ENCODE measurements at regions not wholly inside any gene's neighbourhood (a gene's known extent, or its start where the extent isn't known, plus 50 kb on each side); places are given as distances from the start of the nearest gene placed in this dataset.
"Not testable (repeated sequence)": the region's sequence is repeated elsewhere in the genome, so short reads cannot be mapped to it uniquely, and the experiment has no call there.

GRCh38 chr6:105733556-105734162, 330.8 kb upstream of the PREP start:
- no peak for DNase-seq (ENCODE audit: low read depth in 4 of 4, low spot score in 1 of 4)

DNA sequence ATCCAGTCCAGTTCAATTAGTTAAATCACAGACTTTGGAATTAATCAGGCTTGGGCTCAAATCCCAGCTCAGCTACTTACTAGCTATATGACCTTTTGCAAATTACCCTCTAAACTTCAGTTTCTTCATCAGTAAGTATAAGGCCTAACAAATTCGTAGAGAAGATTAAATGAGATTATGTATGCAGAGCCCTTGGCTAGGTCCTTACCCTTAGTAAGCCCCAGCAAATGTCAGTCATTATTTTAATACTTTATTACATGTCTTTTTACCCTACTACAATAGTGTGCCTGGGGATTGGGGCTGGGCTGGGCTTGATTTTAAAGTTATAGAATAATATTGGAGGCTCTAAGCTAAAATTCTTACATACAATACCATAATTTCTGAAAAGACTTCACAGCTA, 326.1 kb upstream of the PREP start:
- no peak for DNase-seq (ENCODE audit: low read depth in 4 of 4, low spot score in 1 of 4)

GRCh38 chr6:105726902-105727655, 324.2 kb upstream of the PREP start:
- no peak for DNase-seq (ENCODE audit: low read depth in 4 of 4, low spot score in 1 of 4)

- no peak for DNase-seq (ENCODE audit: low read depth in 4 of 4, low spot score in 1 of 4)
Observed at GRCh38 chr6:105714846-105715245, 312.0 kb upstream of the PREP start.

DNA sequence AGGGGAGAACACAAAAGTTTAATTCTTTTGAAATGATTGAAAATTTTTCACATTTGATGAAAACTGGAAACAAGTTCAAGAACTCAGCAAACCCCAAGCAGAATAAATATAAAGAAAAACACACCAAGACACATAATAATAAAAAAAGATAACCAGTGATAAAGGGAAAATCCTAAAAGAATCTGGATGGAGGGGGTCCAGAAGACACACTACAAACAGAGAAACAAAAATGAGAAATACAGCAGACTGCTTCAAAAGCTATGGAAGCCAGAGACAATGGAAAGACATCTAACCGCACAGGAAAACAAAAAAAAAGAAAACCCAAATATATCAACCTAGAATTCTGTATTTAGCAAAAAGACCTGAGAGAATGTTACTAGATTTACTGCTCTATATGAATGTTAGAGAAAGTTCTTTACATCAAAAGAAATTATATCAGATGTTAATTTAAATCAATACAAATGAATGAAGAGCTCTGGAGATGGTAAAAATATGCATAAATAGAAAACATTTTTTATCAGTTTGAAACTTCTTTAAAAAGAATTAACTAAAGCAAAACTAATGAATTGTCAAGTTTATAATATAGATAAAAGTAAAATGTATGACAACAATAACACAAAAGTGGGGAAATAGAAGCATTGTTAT, 310.7 kb upstream of the PREP start:
- no peak for DNase-seq (ENCODE audit: low read depth in 4 of 4, low spot score in 1 of 4)

DNA sequence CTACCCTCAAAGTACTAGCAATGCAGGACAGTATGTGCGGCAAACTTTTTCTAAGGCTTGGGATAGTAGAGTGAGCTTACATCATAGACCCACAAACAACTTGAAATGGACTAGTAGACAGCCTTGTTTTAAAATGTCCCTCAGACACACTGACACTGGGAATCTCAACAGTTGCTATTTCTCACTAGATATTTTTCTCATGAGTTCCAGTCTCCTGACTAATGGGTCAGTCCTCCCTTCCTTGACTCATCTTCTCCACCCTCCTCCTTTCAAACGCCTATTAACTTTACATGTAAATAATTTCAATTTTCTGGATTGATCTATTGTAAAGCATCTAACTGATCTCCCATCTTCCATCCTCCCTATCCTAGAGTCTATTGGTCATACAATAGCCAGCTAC, 308.3 kb upstream of the PREP start:
- DNase-seq (ENCODE audit: low read depth in 4 of 4, low spot score in 1 of 4), result no peak

- DNase-seq (ENCODE audit: low read depth in 4 of 4, low spot score in 1 of 4), result no peak
Observed at GRCh38 chr6:105705608-105706007, 302.7 kb upstream of the PREP start.

GRCh38 chr6:105695461-105695860, 292.6 kb upstream of the PREP start:
- DNase-seq (ENCODE audit: low read depth in 4 of 4, low spot score in 1 of 4), result no peak

DNA sequence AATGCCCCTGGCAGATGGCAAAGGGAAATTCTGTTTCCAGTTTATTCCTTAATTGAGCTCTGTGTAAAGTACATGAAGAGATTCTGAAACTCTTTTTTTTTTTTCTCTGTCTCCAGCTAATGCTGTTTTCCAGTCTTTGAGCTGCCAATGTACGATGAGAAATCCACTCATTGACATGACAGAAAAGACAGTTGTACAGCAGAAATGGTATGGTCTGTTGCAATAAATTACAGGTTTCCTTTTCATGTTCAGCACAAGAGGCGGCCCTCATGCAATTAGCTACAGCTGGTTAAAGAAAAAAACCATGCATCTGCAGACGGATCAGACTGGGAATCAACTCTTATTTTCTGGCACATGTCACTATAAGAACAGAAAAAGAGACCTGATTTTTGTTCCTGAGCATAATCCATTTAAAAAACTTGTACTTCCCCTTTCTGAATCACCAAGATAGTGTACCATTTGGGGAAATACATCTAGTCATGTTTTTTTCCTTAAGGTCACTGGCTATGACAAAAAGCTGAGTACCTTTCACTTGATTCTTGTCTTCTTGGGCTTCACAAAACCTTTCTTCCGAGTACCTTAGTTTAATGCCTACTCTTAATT, 289.8 kb upstream of the PREP start:
- DNase-seq (ENCODE audit: low read depth in 4 of 4, low spot score in 1 of 4), result no peak

- no peak for DNase-seq (ENCODE audit: low read depth in 4 of 4, low spot score in 1 of 4)
Observed at GRCh38 chr6:105691971-105692370, 289.1 kb upstream of the PREP start.

GRCh38 chr6:105691081-105691480, 288.2 kb upstream of the PREP start:
- DNase-seq (ENCODE audit: low read depth in 4 of 4, low spot score in 1 of 4), result no peak

GRCh38 chr6:105688573-105688972, 285.7 kb upstream of the PREP start:
- DNase-seq (ENCODE audit: low read depth in 4 of 4, low spot score in 1 of 4), result no peak

DNA sequence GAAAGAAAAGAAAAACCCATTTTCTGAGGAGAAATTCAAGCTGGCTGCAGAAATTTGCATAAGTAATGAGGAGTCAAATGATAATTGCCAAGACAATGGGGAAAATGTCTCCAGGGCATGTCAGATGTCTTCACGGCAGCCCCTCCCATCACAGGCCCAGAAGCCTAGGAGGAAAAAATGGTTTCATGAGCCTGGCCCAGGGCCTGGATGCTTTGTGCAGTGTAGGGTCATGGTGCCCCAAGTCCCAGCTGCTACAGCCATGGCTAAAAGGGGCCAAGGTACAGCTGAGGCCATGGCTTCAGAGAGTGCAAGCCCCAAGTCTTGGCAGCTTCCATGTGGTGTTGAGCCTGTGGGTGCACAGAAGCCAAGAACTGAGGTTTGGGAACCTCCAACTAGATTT, 283.9 kb upstream of the PREP start:
- not testable (repeated sequence) for DNase-seq (ENCODE audit: low read depth in 4 of 4, low spot score in 1 of 4)

GRCh38 chr6:105681061-105681460, 278.2 kb upstream of the PREP start:
- no peak for DNase-seq (ENCODE audit: low read depth in 4 of 4, low spot score in 1 of 4)

GRCh38 chr6:105680131-105680530, 277.2 kb upstream of the PREP start:
- no peak for DNase-seq (ENCODE audit: low read depth in 4 of 4, low spot score in 1 of 4)

DNA sequence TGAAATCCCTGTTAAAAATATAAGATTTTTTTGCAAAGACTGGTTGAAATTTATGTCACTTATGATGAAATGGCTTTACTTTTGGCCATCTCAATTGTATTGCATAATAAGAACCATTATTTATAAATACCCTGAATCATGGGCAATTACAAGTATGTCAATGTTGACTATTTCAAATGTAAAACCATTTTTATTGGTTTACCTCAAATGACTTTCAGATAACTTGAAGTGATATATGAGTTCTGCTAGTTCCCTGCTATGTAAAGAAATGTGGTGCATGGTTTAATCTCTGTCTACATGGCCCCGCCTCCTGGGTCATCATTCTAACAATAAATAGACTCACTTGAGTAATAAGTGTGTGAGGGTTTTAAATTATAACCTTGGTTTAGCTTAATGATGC, 275.6 kb upstream of the PREP start:
- DNase-seq (ENCODE audit: low read depth in 4 of 4, low spot score in 1 of 4), result no peak

DNA sequence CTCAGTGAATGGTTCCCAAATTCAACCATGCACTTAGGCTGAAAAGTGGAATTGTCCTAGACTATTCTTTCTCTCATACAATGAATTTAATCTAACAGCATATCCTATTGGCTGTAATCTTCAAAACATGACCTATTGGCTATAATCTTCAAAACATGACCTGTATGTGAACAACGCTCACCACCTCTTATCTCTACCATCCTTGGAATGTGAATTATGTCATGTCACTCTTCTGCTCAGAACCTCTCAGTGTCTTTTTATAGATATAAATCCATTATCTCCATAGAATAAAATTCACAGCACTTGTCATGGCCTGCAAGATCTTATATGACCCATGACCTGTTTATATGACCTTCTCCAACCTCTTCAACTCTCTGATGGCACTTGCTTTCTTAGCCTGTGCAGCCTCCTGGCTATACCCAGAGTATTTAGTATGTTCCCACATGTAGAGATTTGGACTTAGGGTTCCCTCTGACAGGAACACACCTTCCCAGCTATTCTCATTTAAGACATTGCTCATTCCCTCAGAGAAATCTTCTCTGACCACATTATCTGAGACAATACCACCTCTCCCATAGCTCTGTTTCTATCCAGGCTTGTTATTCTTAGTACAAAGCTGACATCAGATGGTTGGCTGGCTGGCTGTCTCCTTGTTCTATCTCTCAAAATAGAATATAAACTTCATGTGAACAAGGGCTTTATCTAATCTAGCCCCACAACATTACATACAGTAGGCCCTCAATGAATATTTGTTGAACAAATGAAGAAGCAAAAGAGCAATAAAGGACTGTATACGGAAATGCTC, 275.0 kb upstream of the PREP start:
- DNase-seq (ENCODE audit: low read depth in 4 of 4, low spot score in 1 of 4), result no peak

GRCh38 chr6:105676857-105677256, 274.0 kb upstream of the PREP start:
- no peak for DNase-seq (ENCODE audit: low read depth in 4 of 4, low spot score in 1 of 4)

- no peak for DNase-seq (ENCODE audit: low read depth in 4 of 4, low spot score in 1 of 4)
Observed at GRCh38 chr6:105675715-105676397, 273.0 kb upstream of the PREP start.

GRCh38 chr6:105672856-105673538, 270.1 kb upstream of the PREP start:
- not testable (repeated sequence) for DNase-seq (ENCODE audit: low read depth in 4 of 4, low spot score in 1 of 4)

Data from stimulated activated CD4-positive, alpha-beta T cell treated with anti-CD3 and anti-CD28 coated beads, Interleukin-1b, Interleukin-23, amount 100 ng/mL, for 24 hours (primary cell).